Right renal cortex interstitium (tissue), 3 donors: ENCODE measurements at regions not wholly inside any gene's neighbourhood (a gene's known extent, or its start where the extent isn't known, plus 50 kb on each side); places are given as distances from the start of the nearest gene placed in this dataset.

Experiments used
- DNase-seq, 3 donors: peaks; one replicate each; pipeline ENCODE4 v3.0.0-alpha.2; 2013; ENCODE audit warnings: low read depth in 3 of 3, low spot score in 2 of 3

- no peak for DNase-seq
Measured at GRCh38 chr7:113715981-113716856, 202.6 kb downstream of the PPP1R3A start.

- DNase-seq = no peak
Measured at GRCh38 chr7:113715262-113715661, 203.5 kb downstream of the PPP1R3A start.

- peak; percentile 57 to 68 (median 65) for DNase-seq
Measured at GRCh38 chr7:113710310-113711096, 208.3 kb downstream of the PPP1R3A start.

- DNase-seq = no peak
Measured at GRCh38 chr7:113705439-113705838, 213.4 kb downstream of the PPP1R3A start.

GRCh38 chr7:113698556-113699220 is 220.1 kb downstream of the PPP1R3A start:
- DNase-seq = no peak

GRCh38 chr7:113694149-113694548 is 224.7 kb downstream of the PPP1R3A start:
- DNase-seq = no peak

- DNase-seq = no peak
Measured at GRCh38 chr7:113684165-113684564, 234.6 kb downstream of the PPP1R3A start.

GRCh38 chr7:113677811-113678210 is 241.0 kb downstream of the PPP1R3A start:
- DNase-seq = no peak

- DNase-seq = no peak
Measured at GRCh38 chr7:113664867-113665266, 253.9 kb downstream of the PPP1R3A start.

- DNase-seq = no peak
Measured at GRCh38 chr7:113659416-113659815, 259.4 kb downstream of the PPP1R3A start.

GRCh38 chr7:113657603-113658002 is 261.2 kb downstream of the PPP1R3A start:
- no peak for DNase-seq

- DNase-seq = no peak
Measured at GRCh38 chr7:113652501-113652900, 266.3 kb downstream of the PPP1R3A start.

GRCh38 chr7:113649556-113649955 is 269.3 kb downstream of the PPP1R3A start:
- DNase-seq = no peak

GRCh38 chr7:113639221-113639620 is 279.6 kb downstream of the PPP1R3A start:
- DNase-seq = no peak

GRCh38 chr7:113636727-113637421 is 281.9 kb downstream of the PPP1R3A start:
- no peak for DNase-seq

- DNase-seq = no peak
Measured at GRCh38 chr7:113635492-113635891, 283.3 kb downstream of the PPP1R3A start.

GRCh38 chr7:113633073-113633472 is 285.7 kb downstream of the PPP1R3A start:
- DNase-seq = no peak

GRCh38 chr7:113628948-113629847 is 289.6 kb downstream of the PPP1R3A start:
- no peak for DNase-seq

- DNase-seq = no peak
Measured at GRCh38 chr7:113625494-113626102, 293.2 kb downstream of the PPP1R3A start.
